DND-41 (cell line): ENCODE measurements at regions not wholly inside any gene's neighbourhood (a gene's known extent, or its start where the extent isn't known, plus 50 kb on each side); places are given as distances from the start of the nearest gene placed in this dataset.

Experiments
- ATAC-seq: fragments of 200-7000 bp; cut with Tn5 transposase; 3 replicates; pipeline ENCODE4 v1.9.1; 2021; ENCODE audit warnings: low read depth; ENCODE audit not compliant: insufficient read depth
- DNase-seq: peaks from one replicate; pipeline ENCODE4 v3.0.0-alpha.2; 2020
- H2AFZ ChIP-seq: 2 replicates; pipeline ENCODE4 v1.6.0; 2012; ENCODE audit warnings: low read depth, low read length
- H3K27ac ChIP-seq: 2 replicates; pipeline ENCODE4 v1.5.1; 2012; ENCODE audit warnings: low read length, inconsistent platforms
- H3K27me3 ChIP-seq: fragments of 200-600 bp; sonication (generic); 2 replicates; pipeline ENCODE4 v1.6.0; 2012; ENCODE audit warnings: low read length, mild to moderate bottlenecking, inconsistent platforms; ENCODE audit not compliant: insufficient read depth, poor library complexity
- H3K36me3 ChIP-seq: 2 replicates; pipeline ENCODE4 v1.5.1; 2012; ENCODE audit warnings: low read length, inconsistent platforms; ENCODE audit not compliant: insufficient read depth
- H3K4me1 ChIP-seq: 2 replicates; pipeline ENCODE4 v1.5.1; 2012; ENCODE audit warnings: mild to moderate bottlenecking, low read length; ENCODE audit not compliant: insufficient read depth
- H3K4me2 ChIP-seq: 2 replicates; pipeline ENCODE4 v1.6.0; 2012; ENCODE audit warnings: mild to moderate bottlenecking, moderate library complexity, low read length, inconsistent platforms; ENCODE audit not compliant: insufficient read depth
- H3K4me3 ChIP-seq, 2 experiments: fragments of 200-600 bp in 1 of 2; shearing (Covaris generic) in 1 of 2; 2 replicates each; pipeline ENCODE4 v1.5.1; 2012 to 2016; ENCODE audit warnings: inconsistent platforms in 2 of 2, low read length in 2 of 2, mild to moderate bottlenecking in 2 of 2, low read depth in 1 of 2, moderate library complexity in 1 of 2
- H3K79me2 ChIP-seq: 2 replicates; pipeline ENCODE4 v1.6.0; 2012; ENCODE audit warnings: low read length, inconsistent platforms; ENCODE audit not compliant: insufficient read depth
- H3K9ac ChIP-seq: 2 replicates; pipeline ENCODE4 v1.6.0; 2012; ENCODE audit warnings: low read depth, mild to moderate bottlenecking, inconsistent platforms, low read length, moderate library complexity
- H3K9me3 ChIP-seq: 2 replicates; pipeline ENCODE4 v1.5.1; 2012; ENCODE audit warnings: low read length, moderate library complexity, mild to moderate bottlenecking, inconsistent platforms; ENCODE audit not compliant: insufficient read depth, severe bottlenecking
- H4K20me1 ChIP-seq: 2 replicates; pipeline ENCODE4 v1.6.0; 2012; ENCODE audit warnings: low read length; ENCODE audit not compliant: insufficient read depth
- EZH2 ChIP-seq: IDR thresholded peaks from 3 replicates; pipeline ENCODE4 v1.6.1; 2012; ENCODE audit warnings: borderline replicate concordance, low read depth, mild to moderate bottlenecking, moderate library complexity, low read length, inconsistent platforms; ENCODE audit not compliant: severe bottlenecking
- TF ChIP-seq, protein P1 (sequence below): IDR thresholded peaks from 2 replicates; pipeline ENCODE4 v1.5.1; 2012; ENCODE audit warnings: borderline replicate concordance, low read length, moderate library complexity, mild to moderate bottlenecking; ENCODE audit not compliant: poor library complexity, severe bottlenecking; ENCODE audit errors: extremely low read depth

DNA sequence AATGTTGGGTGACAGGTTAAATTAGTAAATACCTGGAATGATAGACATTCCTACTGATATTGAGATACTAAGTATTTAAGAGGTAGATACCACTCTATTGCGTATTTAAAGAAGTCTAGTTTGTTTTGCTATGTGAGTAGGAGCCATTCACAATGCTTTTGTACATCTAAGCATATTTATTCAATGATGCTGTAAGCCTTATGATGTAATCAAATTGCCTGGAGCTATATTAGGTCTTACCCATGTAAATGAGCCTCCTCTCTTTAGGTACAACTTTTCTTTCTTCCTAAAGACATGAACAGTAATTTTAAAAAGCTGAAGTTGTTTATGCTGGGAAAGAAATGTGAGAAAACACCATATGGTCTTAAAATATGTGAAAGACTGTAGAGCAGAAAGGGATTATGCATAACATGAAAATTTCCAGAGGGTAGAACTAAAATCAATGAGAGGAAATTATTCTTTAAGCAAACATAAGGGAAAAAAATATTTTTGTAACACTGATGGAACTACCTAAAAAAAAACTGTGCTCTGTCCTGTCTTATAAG is 526.7 kb downstream of the EPHA7 start:
- no peaks in the 10 kb centered on the region for H3K27me3 ChIP-seq
- ATAC-seq (no peak), DNase-seq (no peak)
- no peak overlapping the region for H3K4me3 ChIP-seq
- H4K20me1 ChIP-seq: no peaks in the 10 kb centered on the region
- no peak overlapping the region for H3K4me2 ChIP-seq
- no peak overlapping the region for H3K9ac ChIP-seq
- no peak overlapping the region for H3K27ac ChIP-seq
- H3K79me2 ChIP-seq: no peaks in the 10 kb centered on the region
- no peaks in the 10 kb centered on the region for H3K36me3 ChIP-seq
- no peak overlapping the region for H2AFZ ChIP-seq
- no peaks in the 10 kb centered on the region for H3K4me1 ChIP-seq
- peaks cover 8% of the 10 kb centered on the region for H3K9me3 ChIP-seq
- TF ChIP-seq EZH2: no peak
- TF ChIP-seq, protein P1, sequence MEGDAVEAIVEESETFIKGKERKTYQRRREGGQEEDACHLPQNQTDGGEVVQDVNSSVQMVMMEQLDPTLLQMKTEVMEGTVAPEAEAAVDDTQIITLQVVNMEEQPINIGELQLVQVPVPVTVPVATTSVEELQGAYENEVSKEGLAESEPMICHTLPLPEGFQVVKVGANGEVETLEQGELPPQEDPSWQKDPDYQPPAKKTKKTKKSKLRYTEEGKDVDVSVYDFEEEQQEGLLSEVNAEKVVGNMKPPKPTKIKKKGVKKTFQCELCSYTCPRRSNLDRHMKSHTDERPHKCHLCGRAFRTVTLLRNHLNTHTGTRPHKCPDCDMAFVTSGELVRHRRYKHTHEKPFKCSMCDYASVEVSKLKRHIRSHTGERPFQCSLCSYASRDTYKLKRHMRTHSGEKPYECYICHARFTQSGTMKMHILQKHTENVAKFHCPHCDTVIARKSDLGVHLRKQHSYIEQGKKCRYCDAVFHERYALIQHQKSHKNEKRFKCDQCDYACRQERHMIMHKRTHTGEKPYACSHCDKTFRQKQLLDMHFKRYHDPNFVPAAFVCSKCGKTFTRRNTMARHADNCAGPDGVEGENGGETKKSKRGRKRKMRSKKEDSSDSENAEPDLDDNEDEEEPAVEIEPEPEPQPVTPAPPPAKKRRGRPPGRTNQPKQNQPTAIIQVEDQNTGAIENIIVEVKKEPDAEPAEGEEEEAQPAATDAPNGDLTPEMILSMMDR: no peak

DNA sequence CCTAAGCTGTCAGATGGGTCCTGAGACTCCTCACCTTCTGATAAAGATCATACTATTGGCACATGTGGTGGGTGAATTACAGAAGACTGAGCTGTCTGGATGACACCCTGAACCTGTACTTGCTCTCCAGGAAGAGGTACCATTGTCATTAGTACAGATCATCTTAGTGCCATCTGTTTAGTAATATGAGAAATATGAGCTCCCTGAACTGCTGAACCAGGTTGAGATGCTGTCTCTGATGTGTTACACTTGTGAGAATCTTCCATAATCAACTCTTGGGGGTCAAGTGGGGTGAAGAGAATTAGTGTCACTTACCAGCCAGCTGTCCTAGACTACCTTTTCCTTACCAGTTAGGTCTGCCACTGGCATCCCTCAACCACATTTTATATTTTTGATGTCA is 531.0 kb downstream of the EPHA7 start:
- Histone ChIP-seq H3K27ac (no peak overlapping the region), H3K9ac (no peak overlapping the region), H3K4me2 (no peak overlapping the region), H3K27me3 (no peaks in the 10 kb centered on the region), H3K36me3 (no peaks in the 10 kb centered on the region), H4K20me1 (no peaks in the 10 kb centered on the region), H2AFZ (no peak overlapping the region), H3K79me2 (no peaks in the 10 kb centered on the region), H3K9me3 (peaks cover 8% of the 10 kb centered on the region), H3K4me3 (no peak overlapping the region), H3K4me1 (no peaks in the 10 kb centered on the region)
- DNase-seq (no peak), ATAC-seq (no peak)
- TF ChIP-seq EZH2: no peak
- TF ChIP-seq, protein P1: no peak

DNA sequence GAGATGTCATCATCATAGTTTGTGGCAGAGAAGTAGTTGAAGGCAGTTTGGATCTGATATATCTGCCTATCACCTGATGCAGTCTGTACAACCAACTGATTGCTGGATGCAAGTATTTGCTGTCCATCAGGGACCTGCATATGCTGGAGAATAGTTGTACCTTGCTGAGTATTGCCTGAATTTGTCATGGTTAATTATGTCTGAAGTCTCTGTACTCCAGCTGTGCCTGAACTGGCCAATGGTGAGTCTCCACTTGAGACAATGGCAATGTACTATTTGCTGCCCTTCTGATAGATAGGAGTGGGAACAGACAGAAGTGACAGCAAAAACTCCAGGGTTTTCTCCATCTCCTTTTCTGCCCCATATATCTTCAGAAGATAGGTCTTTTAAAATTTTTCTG is 531.5 kb downstream of the EPHA7 start:
- TF ChIP-seq, protein P1: no peak
- no peak for TF ChIP-seq EZH2
- Histone ChIP-seq H3K9ac (no peak overlapping the region), H3K79me2 (no peaks in the 10 kb centered on the region), H3K27me3 (no peaks in the 10 kb centered on the region), H3K27ac (no peak overlapping the region), H3K4me1 (no peaks in the 10 kb centered on the region), H4K20me1 (no peaks in the 10 kb centered on the region), H3K36me3 (no peaks in the 10 kb centered on the region), H3K4me3 (no peak overlapping the region), H3K9me3 (peaks cover 8% of the 10 kb centered on the region), H2AFZ (no peak overlapping the region), H3K4me2 (no peak overlapping the region)
- DNase-seq: no peak
- ATAC-seq: no peak

GRCh38 chr6:92879526-92879925 is 539.8 kb downstream of the EPHA7 start:
- DNase-seq (no peak), ATAC-seq (no peak)
- Histone ChIP-seq H3K27ac (no peak overlapping the region), H3K79me2 (no peaks in the 10 kb centered on the region), H4K20me1 (no peaks in the 10 kb centered on the region), H3K27me3 (no peaks in the 10 kb centered on the region), H2AFZ (no peak overlapping the region), H3K4me2 (no peak overlapping the region), H3K9me3 (peaks cover 6% of the 10 kb centered on the region), H3K36me3 (no peaks in the 10 kb centered on the region), H3K9ac (no peak overlapping the region), H3K4me1 (no peaks in the 10 kb centered on the region), H3K4me3 (no peak overlapping the region)
- TF ChIP-seq EZH2: no peak
- TF ChIP-seq, protein P1: no peak
